ENCODE measurements at regions not wholly inside any gene's neighbourhood (a gene's known extent, or its start where the extent isn't known, plus 50 kb on each side); places are given as distances from the start of the nearest gene placed in this dataset.

GRCh38 chr6:92337571-92337970, 1081.8 kb downstream of the EPHA7 start:
- 55% methylated on average over 2 of the region's 2 CpGs for WGBS
- no peak overlapping the region for H3K4me3 ChIP-seq (ENCODE audit: low read depth in 1 of 3, low read length in 3 of 3)
- no peaks in the 10 kb centered on the region for H3K4me1 ChIP-seq (ENCODE audit: control insufficient read depth in 4 of 4, insufficient read depth in 4 of 4, low read length in 3 of 4)
- H3K27ac ChIP-seq (ENCODE audit: low read depth in 1 of 2, low read length in 2 of 2): no peak overlapping the region
- H3K27me3 ChIP-seq (ENCODE audit: control insufficient read depth in 4 of 4, insufficient read depth in 4 of 4, low read length in 3 of 4): no peaks in the 10 kb centered on the region
- DNase-seq (ENCODE audit: low spot score): no peak
- TF ChIP-seq RXRA (IDR thresholded peaks at IDR 0.05) (no peak), EGR1 (IDR thresholded peaks at IDR 0.05; ENCODE audit: low read depth in 2 of 2) (no peak), ZBTB33 (IDR thresholded peaks at IDR 0.05) (no peak), TAF1 (conservative IDR thresholded peaks at IDR 0.05) (no peak), RAD21 (IDR thresholded peaks at IDR 0.05) (no peak), YY1 (IDR thresholded peaks at IDR 0.05) (no peak), FOXA1 (IDR thresholded peaks at IDR 0.05) (no peak), HNF4G (IDR thresholded peaks at IDR 0.05) (no peak), ATF3 (IDR thresholded peaks at IDR 0.05) (no peak), JUND (IDR thresholded peaks at IDR 0.05) (no peak), HNF4A (conservative IDR thresholded peaks at IDR 0.05) (no peak), GABPA (IDR thresholded peaks at IDR 0.05 in 1 of 2, conservative IDR thresholded peaks at IDR 0.05 in 1 of 2) (no peak), REST (IDR thresholded peaks at IDR 0.05) (no peak), FOXA2 (IDR thresholded peaks at IDR 0.05) (no peak), SP1 (IDR thresholded peaks at IDR 0.05) (no peak), NR2F2 (IDR thresholded peaks at IDR 0.05) (no peak)
- TF ChIP-seq, protein P1, sequence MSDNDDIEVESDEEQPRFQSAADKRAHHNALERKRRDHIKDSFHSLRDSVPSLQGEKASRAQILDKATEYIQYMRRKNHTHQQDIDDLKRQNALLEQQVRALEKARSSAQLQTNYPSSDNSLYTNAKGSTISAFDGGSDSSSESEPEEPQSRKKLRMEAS (IDR thresholded peaks at IDR 0.05): no peak
- TF ChIP-seq, protein P2, sequence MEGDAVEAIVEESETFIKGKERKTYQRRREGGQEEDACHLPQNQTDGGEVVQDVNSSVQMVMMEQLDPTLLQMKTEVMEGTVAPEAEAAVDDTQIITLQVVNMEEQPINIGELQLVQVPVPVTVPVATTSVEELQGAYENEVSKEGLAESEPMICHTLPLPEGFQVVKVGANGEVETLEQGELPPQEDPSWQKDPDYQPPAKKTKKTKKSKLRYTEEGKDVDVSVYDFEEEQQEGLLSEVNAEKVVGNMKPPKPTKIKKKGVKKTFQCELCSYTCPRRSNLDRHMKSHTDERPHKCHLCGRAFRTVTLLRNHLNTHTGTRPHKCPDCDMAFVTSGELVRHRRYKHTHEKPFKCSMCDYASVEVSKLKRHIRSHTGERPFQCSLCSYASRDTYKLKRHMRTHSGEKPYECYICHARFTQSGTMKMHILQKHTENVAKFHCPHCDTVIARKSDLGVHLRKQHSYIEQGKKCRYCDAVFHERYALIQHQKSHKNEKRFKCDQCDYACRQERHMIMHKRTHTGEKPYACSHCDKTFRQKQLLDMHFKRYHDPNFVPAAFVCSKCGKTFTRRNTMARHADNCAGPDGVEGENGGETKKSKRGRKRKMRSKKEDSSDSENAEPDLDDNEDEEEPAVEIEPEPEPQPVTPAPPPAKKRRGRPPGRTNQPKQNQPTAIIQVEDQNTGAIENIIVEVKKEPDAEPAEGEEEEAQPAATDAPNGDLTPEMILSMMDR (IDR thresholded peaks at IDR 0.05; ENCODE audit: low read depth, low read length, missing input control): no peak
- H3K9ac ChIP-seq (ENCODE audit: low read depth in 1 of 2, low read length in 2 of 2): no peak overlapping the region
- H3K36me3 ChIP-seq (ENCODE audit: control insufficient read depth in 4 of 4, insufficient read depth in 3 of 4, low read depth in 1 of 4, low read length in 3 of 4): no peaks in the 10 kb centered on the region
- H3K9me3 ChIP-seq (ENCODE audit: control insufficient read depth in 4 of 4, low read length in 3 of 4): no peaks in the 10 kb centered on the region

Data from liver (tissue), 8 donors.